22Rv1 (cell line): ENCODE measurements at regions not wholly inside any gene's neighbourhood (a gene's known extent, or its start where the extent isn't known, plus 50 kb on each side); places are given as distances from the start of the nearest gene placed in this dataset.

Experiments
- H3K27ac ChIP-seq: fragments of 450-650 bp; 2 replicates; pipeline ENCODE4 v1.5.1; 2017
- CTCF ChIP-seq: fragments of 450-650 bp; IDR thresholded peaks from 2 replicates; pipeline ENCODE4 v1.5.1; 2017; ENCODE audit warnings: mild to moderate bottlenecking
- ZFX ChIP-seq: fragments of 450-650 bp; IDR thresholded peaks from 2 replicates; pipeline ENCODE4 v1.6.1; 2017; ENCODE audit warnings: antibody characterized with exemption, borderline replicate concordance

GRCh38 chr9:131809941-131810344, 70.1 kb upstream of the RAPGEF1 start:
- H3K27ac ChIP-seq, result no peak overlapping the region
- TF ChIP-seq ZFX, result no peak
- TF ChIP-seq CTCF, result no peak

GRCh38 chr9:131808291-131808690, 68.4 kb upstream of the RAPGEF1 start:
- TF ChIP-seq CTCF (no peak), ZFX (no peak)
- no peak overlapping the region for H3K27ac ChIP-seq

GRCh38 chr9:131807144-131807983, 67.5 kb upstream of the RAPGEF1 start:
- no peak overlapping the region for H3K27ac ChIP-seq
- TF ChIP-seq CTCF (no peak), ZFX (no peak)

GRCh38 chr9:131805803-131806202, 65.9 kb upstream of the RAPGEF1 start:
- no peak overlapping the region for H3K27ac ChIP-seq
- TF ChIP-seq CTCF (no peak), ZFX (no peak)

- TF ChIP-seq CTCF, result no peak
- TF ChIP-seq ZFX, result no peak
- H3K27ac ChIP-seq, result no peak overlapping the region
Observed at GRCh38 chr9:131804826-131805225, 65.0 kb upstream of the RAPGEF1 start.

- TF ChIP-seq CTCF (no peak), ZFX (no peak)
- H3K27ac ChIP-seq, result no peak overlapping the region
Observed at GRCh38 chr9:131803758-131804411, 64.0 kb upstream of the RAPGEF1 start.

GRCh38 chr9:131801810-131802209, 61.9 kb upstream of the RAPGEF1 start:
- no peak overlapping the region for H3K27ac ChIP-seq

More at GRCh38 chr9:131801810-131802209, 61.9 kb upstream of the RAPGEF1 start:
- TF ChIP-seq ZFX (no peak), CTCF (peak; percentile 17; the same call in 1 of the 2 replicates)
